ENCODE measurements at regions not wholly inside any gene's neighbourhood (a gene's known extent, or its start where the extent isn't known, plus 50 kb on each side); places are given as distances from the start of the nearest gene placed in this dataset.

DNA sequence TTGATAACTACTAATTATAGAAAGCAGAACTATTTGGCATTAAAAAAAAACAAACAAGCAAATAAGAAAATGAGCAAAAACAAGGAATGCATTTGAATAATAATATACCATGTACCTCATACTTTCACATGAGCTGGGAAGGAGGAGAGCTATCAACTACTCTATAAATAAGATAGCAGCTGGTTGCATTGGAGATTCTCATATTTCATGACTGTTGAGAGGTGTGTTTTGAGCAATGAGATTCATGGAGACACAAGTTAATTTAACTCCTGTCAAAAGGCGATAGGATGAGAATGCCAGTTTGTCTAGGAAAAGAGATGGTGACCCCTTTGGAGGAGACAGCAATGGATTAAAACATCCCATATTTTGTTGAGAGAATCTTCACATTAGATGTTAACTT is 348.8 kb upstream of the SPTLC3 start:
- TF ChIP-seq GATA3 (IDR thresholded peaks at IDR 0.05; ENCODE audit: low read depth, low read length) (no peak), GATA2 (IDR thresholded peaks at IDR 0.05; ENCODE audit: low read depth, low read length) (no peak)

Data from SH-SY5Y (cell line).